ENCODE measurements at regions not wholly inside any gene's neighbourhood (a gene's known extent, or its start where the extent isn't known, plus 50 kb on each side); places are given as distances from the start of the nearest gene placed in this dataset.

- Mint-ChIP-seq H3K4me1 (ENCODE audit: low read depth) (no peaks in the 10 kb centered on the region), H3K9me3 (no peaks in the 10 kb centered on the region), H3K36me3 (ENCODE audit: low read depth) (no peaks in the 10 kb centered on the region), H3K27me3 (no peaks in the 10 kb centered on the region), H3K4me3 (no peak overlapping the region), H3K27ac (no peak overlapping the region)
Measured at GRCh38 chr3:181570472-181570871, 141.3 kb upstream of the SOX2 start.

- Mint-ChIP-seq H3K27ac (no peak overlapping the region), H3K9me3 (no peaks in the 10 kb centered on the region), H3K4me3 (no peak overlapping the region), H3K4me1 (ENCODE audit: low read depth) (no peaks in the 10 kb centered on the region), H3K36me3 (ENCODE audit: low read depth) (no peaks in the 10 kb centered on the region), H3K27me3 (no peaks in the 10 kb centered on the region)
Measured at GRCh38 chr3:181569356-181569940, 142.3 kb upstream of the SOX2 start.

- Mint-ChIP-seq H3K4me3 (no peak overlapping the region), H3K4me1 (ENCODE audit: low read depth) (no peaks in the 10 kb centered on the region), H3K9me3 (no peaks in the 10 kb centered on the region), H3K36me3 (ENCODE audit: low read depth) (no peaks in the 10 kb centered on the region), H3K27ac (no peak overlapping the region), H3K27me3 (no peaks in the 10 kb centered on the region)
Measured at GRCh38 chr3:181568693-181569092, 143.0 kb upstream of the SOX2 start.

- Mint-ChIP-seq H3K27ac (no peak overlapping the region), H3K4me3 (no peak overlapping the region), H3K27me3 (no peaks in the 10 kb centered on the region), H3K36me3 (ENCODE audit: low read depth) (no peaks in the 10 kb centered on the region), H3K4me1 (ENCODE audit: low read depth) (no peaks in the 10 kb centered on the region), H3K9me3 (no peaks in the 10 kb centered on the region)
Measured at GRCh38 chr3:181568248-181568647, 143.5 kb upstream of the SOX2 start.

- Mint-ChIP-seq H3K4me3 (no peak overlapping the region), H3K36me3 (ENCODE audit: low read depth) (no peaks in the 10 kb centered on the region), H3K27ac (no peak overlapping the region), H3K4me1 (ENCODE audit: low read depth) (no peaks in the 10 kb centered on the region), H3K27me3 (no peaks in the 10 kb centered on the region), H3K9me3 (no peaks in the 10 kb centered on the region)
Measured at GRCh38 chr3:181567311-181568075, 144.2 kb upstream of the SOX2 start.

- no peaks in the 10 kb centered on the region for H3K36me3 Mint-ChIP-seq (ENCODE audit: low read depth)
- H3K27me3 Mint-ChIP-seq, result no peaks in the 10 kb centered on the region
- no peak overlapping the region for H3K27ac Mint-ChIP-seq
- no peaks in the 10 kb centered on the region for H3K4me1 Mint-ChIP-seq (ENCODE audit: low read depth)
- no peak overlapping the region for H3K4me3 Mint-ChIP-seq
- H3K9me3 Mint-ChIP-seq, result no peaks in the 10 kb centered on the region
Measured at GRCh38 chr3:181565416-181565815, 146.3 kb upstream of the SOX2 start.

GRCh38 chr3:181564222-181564621 is 147.5 kb upstream of the SOX2 start:
- Mint-ChIP-seq H3K4me3 (no peak overlapping the region), H3K27me3 (no peaks in the 10 kb centered on the region), H3K4me1 (ENCODE audit: low read depth) (no peaks in the 10 kb centered on the region), H3K36me3 (ENCODE audit: low read depth) (no peaks in the 10 kb centered on the region), H3K9me3 (peaks cover 4% of the 10 kb centered on the region), H3K27ac (no peak overlapping the region)

GRCh38 chr3:181561139-181562031 is 150.3 kb upstream of the SOX2 start:
- Mint-ChIP-seq H3K9me3 (peaks cover 4% of the 10 kb centered on the region), H3K27me3 (no peaks in the 10 kb centered on the region), H3K4me1 (ENCODE audit: low read depth) (no peaks in the 10 kb centered on the region), H3K4me3 (no peak overlapping the region), H3K36me3 (ENCODE audit: low read depth) (no peaks in the 10 kb centered on the region), H3K27ac (no peak overlapping the region)

GRCh38 chr3:181558870-181559269 is 152.9 kb upstream of the SOX2 start:
- H3K4me3 Mint-ChIP-seq, result no peak overlapping the region
- peaks cover 4% of the 10 kb centered on the region for H3K9me3 Mint-ChIP-seq

GRCh38 chr3:181555681-181556080 is 156.0 kb upstream of the SOX2 start:
- peaks cover 7% of the 10 kb centered on the region for H3K9me3 Mint-ChIP-seq
- no peak overlapping the region for H3K4me3 Mint-ChIP-seq
- H3K27ac Mint-ChIP-seq, result no peak overlapping the region
- no peaks in the 10 kb centered on the region for H3K27me3 Mint-ChIP-seq
- H3K36me3 Mint-ChIP-seq (ENCODE audit: low read depth), result no peaks in the 10 kb centered on the region
- H3K4me1 Mint-ChIP-seq (ENCODE audit: low read depth), result no peaks in the 10 kb centered on the region

More at GRCh38 chr3:181558870-181559269, 152.9 kb upstream of the SOX2 start:
- H3K36me3 Mint-ChIP-seq (ENCODE audit: low read depth), result no peaks in the 10 kb centered on the region
- no peaks in the 10 kb centered on the region for H3K27me3 Mint-ChIP-seq
- no peak overlapping the region for H3K27ac Mint-ChIP-seq
- H3K4me1 Mint-ChIP-seq (ENCODE audit: low read depth), result no peaks in the 10 kb centered on the region

GRCh38 chr3:181554233-181554765 is 157.4 kb upstream of the SOX2 start:
- Mint-ChIP-seq H3K4me3 (no peak overlapping the region), H3K27ac (no peak overlapping the region), H3K27me3 (no peaks in the 10 kb centered on the region), H3K4me1 (ENCODE audit: low read depth) (no peaks in the 10 kb centered on the region), H3K9me3 (peaks cover 4% of the 10 kb centered on the region), H3K36me3 (ENCODE audit: low read depth) (no peaks in the 10 kb centered on the region)

- H3K4me3 Mint-ChIP-seq, result no peak overlapping the region
- no peaks in the 10 kb centered on the region for H3K4me1 Mint-ChIP-seq (ENCODE audit: low read depth)
- no peak overlapping the region for H3K27ac Mint-ChIP-seq
- no peaks in the 10 kb centered on the region for H3K36me3 Mint-ChIP-seq (ENCODE audit: low read depth)
- peaks cover 10% of the 10 kb centered on the region for H3K9me3 Mint-ChIP-seq
- H3K27me3 Mint-ChIP-seq, result no peaks in the 10 kb centered on the region
Measured at GRCh38 chr3:181549266-181549665, 162.5 kb upstream of the SOX2 start.

GRCh38 chr3:181541414-181541813 is 170.3 kb upstream of the SOX2 start:
- Mint-ChIP-seq H3K9me3 (peaks cover 15% of the 10 kb centered on the region), H3K4me1 (ENCODE audit: low read depth) (no peaks in the 10 kb centered on the region), H3K27ac (no peak overlapping the region), H3K36me3 (ENCODE audit: low read depth) (no peaks in the 10 kb centered on the region), H3K4me3 (no peak overlapping the region), H3K27me3 (no peaks in the 10 kb centered on the region)

GRCh38 chr3:181534781-181535221 is 176.9 kb upstream of the SOX2 start:
- Mint-ChIP-seq H3K36me3 (ENCODE audit: low read depth) (no peaks in the 10 kb centered on the region), H3K9me3 (peaks cover 9% of the 10 kb centered on the region), H3K4me3 (no peak overlapping the region), H3K27me3 (no peaks in the 10 kb centered on the region), H3K4me1 (ENCODE audit: low read depth) (no peaks in the 10 kb centered on the region), H3K27ac (no peak overlapping the region)

- Mint-ChIP-seq H3K4me3 (no peak overlapping the region), H3K27ac (no peak overlapping the region), H3K27me3 (no peaks in the 10 kb centered on the region), H3K4me1 (ENCODE audit: low read depth) (no peaks in the 10 kb centered on the region), H3K36me3 (ENCODE audit: low read depth) (no peaks in the 10 kb centered on the region), H3K9me3 (peaks cover 3% of the 10 kb centered on the region)
Measured at GRCh38 chr3:181533811-181534210, 177.9 kb upstream of the SOX2 start.
